K562 (cell line): ENCODE measurements at regions not wholly inside any gene's neighbourhood (a gene's known extent, or its start where the extent isn't known, plus 50 kb on each side); places are given as distances from the start of the nearest gene placed in this dataset.

Experiments
- ATAC-seq: fragments of 200-7000 bp; cut with Tn5 transposase; 3 replicates; pipeline ENCODE4 v1.9.1; 2020; ENCODE audit warnings: moderate library complexity
- BruUV-seq: library from RNA; stranded (reverse); fragments of 400-500 nt; replicated peaks from 2 replicates; lab custom pipeline; 2021; lab: Mats Ljungman, UMichigan
- CTCF ChIA-PET: fragments of 300-600 bp; formaldehyde crosslinking; extraction: SDS; loops from one replicate; lab custom pipeline; 2021; ENCODE audit warnings: low intra/inter-chr PET ratio; lab: Yijun Ruan, JAX
- POLR2A ChIA-PET: fragments of 300-600, 350-650 bp; sonication (Branson Sonifier 250); formaldehyde crosslinking; extraction: SDS; loops from one replicate; lab custom pipeline; 2021; ENCODE audit warnings: antibody characterized with exemption, inconsistent platforms; lab: Yijun Ruan, JAX
- DNase-seq, 4 experiments: peaks; one replicate each; pipeline versions ENCODE4 v3.0.0 to v3.0.0-alpha.2; 2011 to 2018; ENCODE audit warnings: low spot score in 3 of 4, mixed read lengths in 3 of 4; ENCODE audit errors: extremely low read depth in 1 of 4
- FAIRE-seq: peaks from 2 replicates; lab custom pipeline; 2011; peaks lifted over from hg19 to GRCh38; lab: Jason Lieb, UNC
- H2AFZ ChIP-seq: 2 replicates; pipeline ENCODE4 v1.6.0; 2011; ENCODE audit warnings: low read depth, low read length, control low read depth, inconsistent platforms
- H3K27ac ChIP-seq: fragments of 200-600 bp; 3 replicates; pipeline ENCODE4 v1.8.0; 2011; ENCODE audit warnings: low read depth, mild to moderate bottlenecking, control low read depth, inconsistent platforms, low read length, moderate library complexity, mixed read lengths; ENCODE audit errors: extremely low read depth
- H3K27me3 ChIP-seq, 2 experiments: fragments of 300-600 bp in 1 of 2; 2 replicates in 1 of 2; 3 replicates in 1 of 2; pipeline versions ENCODE4 v1.6.0 to v1.8.0; 2011; ENCODE audit warnings: inconsistent platforms in 2 of 2, low read length in 2 of 2, mild to moderate bottlenecking in 1 of 2, mixed read lengths in 1 of 2, moderate library complexity in 1 of 2; ENCODE audit not compliant: control insufficient read depth in 2 of 2, insufficient read depth in 2 of 2
- H3K36me3 ChIP-seq: fragments of 300-600 bp; 3 replicates; pipeline ENCODE4 v1.8.0; 2011; ENCODE audit warnings: mild to moderate bottlenecking, low read length, inconsistent platforms; ENCODE audit not compliant: control insufficient read depth, insufficient read depth
- H3K4me1 ChIP-seq, 2 experiments: fragments of 200-600 bp in 1 of 2; replicated peaks in 1 of 2; 2 replicates in 1 of 2; 3 replicates in 1 of 2; pipeline versions ENCODE4 v1.5.1 to v1.8.0; 2011; ENCODE audit warnings: inconsistent platforms in 2 of 2, low read length in 2 of 2, mild to moderate bottlenecking in 1 of 2, mixed read lengths in 1 of 2, moderate library complexity in 1 of 2; ENCODE audit not compliant: control insufficient read depth in 2 of 2, insufficient read depth in 2 of 2
- H3K4me2 ChIP-seq: 2 replicates; pipeline ENCODE4 v1.6.1; 2011; ENCODE audit warnings: low read length, control low read depth, inconsistent platforms, mixed read lengths; ENCODE audit not compliant: insufficient read depth
- H3K4me3 ChIP-seq: fragments of 200-600 bp; sonication (generic), shearing (Covaris generic); 2 replicates; pipeline ENCODE4 v1.5.1; 2016; ENCODE audit warnings: control low read depth, inconsistent platforms
- H3K79me2 ChIP-seq: fragments of 200-600 bp; 3 replicates; pipeline ENCODE4 v1.8.0; 2011; ENCODE audit warnings: low read length, inconsistent platforms; ENCODE audit not compliant: control insufficient read depth, insufficient read depth
- H3K9ac ChIP-seq, 2 experiments: 2 replicates each; pipeline versions ENCODE4 v1.6.0 to v1.6.1; 2011; ENCODE audit warnings: low read depth in 2 of 2, low read length in 2 of 2, control low read depth in 1 of 2, inconsistent platforms in 1 of 2, mild to moderate bottlenecking in 1 of 2, mixed read lengths in 1 of 2; ENCODE audit not compliant: insufficient read depth in 1 of 2
- H3K9me1 ChIP-seq: one replicate; pipeline ENCODE4 v1.6.0; 2011; ENCODE audit warnings: inconsistent platforms, mild to moderate bottlenecking, low read length, moderate library complexity; ENCODE audit not compliant: control insufficient read depth, insufficient read depth
- H3K9me3 ChIP-seq: replicated peaks from 2 replicates; pipeline ENCODE4 v1.5.1; 2011; ENCODE audit warnings: low read depth, low read length, inconsistent platforms; ENCODE audit not compliant: control insufficient read depth, insufficient read depth
- H4K20me1 ChIP-seq: replicated peaks from 2 replicates; pipeline ENCODE4 v1.6.1; 2011; ENCODE audit warnings: low read length, inconsistent platforms, mixed read lengths; ENCODE audit not compliant: control insufficient read depth, insufficient read depth
- AFF4 ChIP-seq: sonication (generic); formaldehyde crosslinking; IDR thresholded peaks from 2 replicates; pipeline ENCODE4 v1.8.0; 2023; ENCODE audit warnings: mild to moderate bottlenecking, missing genetic modification reagents
- ATF1 ChIP-seq, 2 experiments: fragments of 450-650 bp in 1 of 2; IDR thresholded peaks; 2 replicates each; pipeline ENCODE4 v1.6.1; 2016; ENCODE audit warnings: missing compliant biosample characterization in 1 of 2, missing genetic modification characterization in 1 of 2
- JUNB ChIP-seq: fragments of 450-650 bp; formaldehyde crosslinking; conservative IDR thresholded peaks from 2 replicates; pipeline ENCODE4 v1.4.0; 2020; ENCODE audit warnings: mild to moderate bottlenecking
- MED1 ChIP-seq: sonication (generic); formaldehyde crosslinking; IDR thresholded peaks from 2 replicates; pipeline ENCODE4 v1.8.1; 2023; ENCODE audit warnings: missing genetic modification reagents, borderline replicate concordance
- MITF ChIP-seq: IDR thresholded peaks from 2 replicates; pipeline ENCODE4 v1.6.1; 2014; ENCODE audit warnings: antibody characterized with exemption
- NFRKB ChIP-seq: fragments of 450-650 bp; IDR thresholded peaks from 2 replicates; pipeline ENCODE4 v1.6.1; 2016; ENCODE audit warnings: low read depth
- POLR2H ChIP-seq: IDR thresholded peaks from 2 replicates; pipeline ENCODE4 v1.6.1; 2016; ENCODE audit warnings: missing genetic modification characterization, low read depth, mild to moderate bottlenecking, control low read depth, missing compliant biosample characterization, moderate library complexity
- POU5F1 ChIP-seq: fragments of 150-350 bp; IDR thresholded peaks from 2 replicates; pipeline ENCODE4 v1.6.1; 2014; ENCODE audit warnings: borderline replicate concordance, low read length, low read depth, mild to moderate bottlenecking; ENCODE audit not compliant: partially characterized antibody
- RBM34 ChIP-seq: fragments of 200-400 bp; formaldehyde crosslinking; IDR thresholded peaks from 2 replicates; pipeline ENCODE4 v1.6.1; 2018; ENCODE audit warnings: low read length, borderline replicate concordance; ENCODE audit not compliant: insufficient read depth
- TAF7 ChIP-seq: fragments of 450-650 bp; IDR thresholded peaks from 2 replicates; pipeline ENCODE4 v1.6.1; 2016; ENCODE audit warnings: missing genetic modification characterization, missing compliant biosample characterization
- ZNF445 ChIP-seq: fragments of 250-450 bp; sonication (Bioruptor Pico); IDR thresholded peaks from 2 replicates; pipeline ENCODE4 v1.4.0; 2020; ENCODE audit warnings: low read depth, mild to moderate bottlenecking, moderate library complexity
- ZNF695 ChIP-seq: fragments of 450-650 bp; formaldehyde crosslinking; IDR thresholded peaks from 2 replicates; pipeline ENCODE4 v1.4.0; 2020; ENCODE audit warnings: mild to moderate bottlenecking, moderate library complexity
- WGBS: fragments of 100-300 bp; shearing (Covaris generic); methylation state at CpG from one replicate; pipeline ENCODE4 v1.1.6; 2016; ENCODE audit warnings: low coverage, mixed read lengths; ENCODE audit not compliant: insufficient coverage; ENCODE audit errors: missing lambda C conversion rate; 5-methylcytosine and 5-hydroxymethylcytosine counted together
- in situ Hi-C: fragments of 300-500 bp; cut with MboI; formaldehyde crosslinking; loops from 4 replicates; pipeline ENCODE4 v1.15.0; 2018; ENCODE audit warnings: inconsistent platforms, mixed read lengths
- intact Hi-C: fragments of 100-400 bp; cut with micrococcal nuclease; formaldehyde crosslinking; loops from 2 replicates; pipeline ENCODE4 v1.14.2; 2022

DNA sequence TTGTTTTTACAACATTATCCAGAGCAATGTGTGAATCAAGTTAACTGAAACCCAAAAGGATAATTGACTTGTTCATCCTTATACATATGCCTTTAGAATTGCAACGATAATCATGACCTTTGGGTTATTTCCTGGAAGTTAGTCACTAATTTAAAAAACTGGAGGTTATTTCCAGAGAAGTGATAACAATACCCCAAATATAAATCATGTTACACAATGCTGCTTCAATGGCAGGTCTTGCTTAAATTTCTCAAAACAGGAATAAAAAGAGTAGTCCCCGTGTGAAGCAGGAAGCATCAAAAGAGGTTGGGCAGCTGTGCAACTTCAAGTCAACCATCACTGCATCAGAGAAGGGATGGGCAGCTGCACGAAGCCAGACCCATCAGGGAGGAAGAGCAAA lies 134.4 kb downstream of the EFNB2 start:
- no peaks in the 10 kb centered on the region for H3K9me3 ChIP-seq
- no TSS peak for BruUV-seq
- in situ Hi-C loops: no loop called here
- H3K36me3 ChIP-seq: no peaks in the 10 kb centered on the region
- 0% methylated on average over 2 of the region's 3 CpGs for WGBS
- H3K4me2 ChIP-seq: no peak overlapping the region
- no peak overlapping the region for H3K4me3 ChIP-seq
- no peaks in the 10 kb centered on the region for H3K9me1 ChIP-seq
- ATAC-seq (no peak), DNase-seq (no peak)
- CTCF ChIA-PET: no interaction called here
- H2AFZ ChIP-seq: no peak overlapping the region
- H3K4me1 ChIP-seq: no peaks in the 10 kb centered on the region
- no peaks in the 10 kb centered on the region for H4K20me1 ChIP-seq
- POLR2A ChIA-PET: no interaction called here
- H3K27ac ChIP-seq: no peak overlapping the region
- intact Hi-C loops: no loop called here
- TF ChIP-seq ATF1 (CRISPR knock-in tag; IDR thresholded peaks at IDR 0.05) (no peak), ATF1 (tag; IDR thresholded peaks at IDR 0.05) (no peak), POLR2H (tag) (no peak), TAF7 (tag) (no peak), MITF (no peak), JUNB (CRISPR knock-in tag) (no peak), ZNF695 (CRISPR knock-in tag) (no peak), ZNF445 (CRISPR knock-in tag) (no peak), POU5F1 (no peak), NFRKB (no peak), MED1 (CRISPR knock-in tag) (no peak), AFF4 (CRISPR knock-in tag) (no peak), RBM34 (no peak)
- TF ChIP-seq, all 486 proteins: peak for 0
- no peak for FAIRE-seq
- no peaks in the 10 kb centered on the region for H3K79me2 ChIP-seq
- no peaks in the 10 kb centered on the region for H3K27me3 ChIP-seq
- no peak overlapping the region for H3K9ac ChIP-seq
